H1 (cell line): ENCODE measurements at regions not wholly inside any gene's neighbourhood (a gene's known extent, or its start where the extent isn't known, plus 50 kb on each side); places are given as distances from the start of the nearest gene placed in this dataset.

ENCODE experiments used
- CTCF ChIA-PET: fragments of 300-600 bp; sonication (Branson Sonifier 250); formaldehyde crosslinking; loops from one replicate; lab custom pipeline; 2021; ENCODE audit not compliant: partially characterized antibody; lab: Charles Lee
- POLR2A ChIA-PET: fragments of 300-600 bp; sonication (Branson Sonifier 250); formaldehyde crosslinking; loops from one replicate; lab custom pipeline; 2021; ENCODE audit warnings: inconsistent platforms; ENCODE audit not compliant: partially characterized antibody; lab: Charles Lee
- DNase-seq, 2 experiments: peaks; one replicate each; pipeline versions ENCODE4 v3.0.0 to v3.0.0-alpha.2; 2010 to 2022; ENCODE audit warnings: low spot score in 2 of 2, low read depth in 1 of 2, mixed read lengths in 1 of 2
- FAIRE-seq: peaks from 2 replicates; lab custom pipeline; 2011; peaks lifted over from hg19 to GRCh38; lab: Jason Lieb, UNC
- H2AFZ ChIP-seq: 2 replicates; pipeline ENCODE4 v1.8.1; 2012; ENCODE audit warnings: low read length, inconsistent platforms
- H2AK5ac ChIP-seq: 2 replicates; pipeline ENCODE4 v1.6.1; 2013; ENCODE audit warnings: low read depth, low read length
- H2BK120ac ChIP-seq: replicated peaks from 2 replicates; pipeline ENCODE3; 2013; ENCODE audit warnings: low read depth, low read length, inconsistent platforms
- H2BK12ac ChIP-seq: 2 replicates; pipeline ENCODE4 v1.6.1; 2013; ENCODE audit warnings: low read depth, low read length
- H2BK15ac ChIP-seq: 2 replicates; pipeline ENCODE4 v1.6.1; 2013; ENCODE audit warnings: low read length
- H2BK20ac ChIP-seq: 2 replicates; pipeline ENCODE4 v1.6.1; 2013; ENCODE audit warnings: low read length
- H2BK5ac ChIP-seq: 2 replicates; pipeline ENCODE4 v1.6.1; 2013; ENCODE audit warnings: low read depth, low read length
- H3K14ac ChIP-seq: 2 replicates; pipeline ENCODE4 v1.6.1; 2013; ENCODE audit warnings: inconsistent platforms; ENCODE audit not compliant: insufficient read length
- H3K18ac ChIP-seq: 2 replicates; pipeline ENCODE4 v1.6.1; 2013; ENCODE audit warnings: low read length; ENCODE audit errors: extremely low read depth
- H3K23ac ChIP-seq: 2 replicates; pipeline ENCODE4 v1.6.1; 2013; ENCODE audit warnings: inconsistent platforms; ENCODE audit not compliant: insufficient read length
- H3K23me2 ChIP-seq: 2 replicates; pipeline ENCODE4 v1.6.1; 2013; ENCODE audit warnings: low read depth, low read length
- H3K27ac ChIP-seq: 2 replicates; pipeline ENCODE4 v1.6.1; 2011; ENCODE audit warnings: low read depth, low read length, inconsistent platforms
- H3K27me3 ChIP-seq, 4 experiments: replicated peaks in 1 of 4; 1 replicate in 1 of 4; 2 replicates in 3 of 4; pipeline versions ENCODE4 v1.6.1 to v1.8.1; 2011 to 2013; ENCODE audit warnings: low read length in 3 of 4, mild to moderate bottlenecking in 3 of 4, inconsistent platforms in 2 of 4, mixed read lengths in 2 of 4, moderate library complexity in 1 of 4; ENCODE audit not compliant: control insufficient read depth in 3 of 4, insufficient read depth in 3 of 4; ENCODE audit errors: extremely low read depth in 1 of 4
- H3K36me3 ChIP-seq, 4 experiments: 2 replicates each; pipeline versions ENCODE4 v1.6.1 to v1.8.1; 2011 to 2013; ENCODE audit warnings: mild to moderate bottlenecking in 4 of 4, low read length in 3 of 4, moderate library complexity in 2 of 4, control low read depth in 1 of 4, inconsistent platforms in 1 of 4; ENCODE audit not compliant: insufficient read depth in 4 of 4, control insufficient read depth in 2 of 4
- H3K4ac ChIP-seq: replicated peaks from 2 replicates; pipeline ENCODE3; 2013; ENCODE audit warnings: low read length, low read depth, mixed read lengths, inconsistent platforms; ENCODE audit not compliant: insufficient read length
- H3K4me1 ChIP-seq, 4 experiments: replicated peaks in 1 of 4; 1 replicate in 1 of 4; 2 replicates in 3 of 4; pipeline versions ENCODE4 v1.6.1 to v1.8.1; 2011 to 2013; ENCODE audit warnings: low read length in 3 of 4, inconsistent platforms in 2 of 4, mixed read lengths in 1 of 4; ENCODE audit not compliant: insufficient read depth in 4 of 4, control insufficient read depth in 3 of 4
- H3K4me2 ChIP-seq, 2 experiments: 2 replicates each; pipeline versions ENCODE4 v1.6.1 to v1.8.1; 2011 to 2013; ENCODE audit warnings: low read depth in 2 of 2, low read length in 2 of 2, control low read depth in 1 of 2, inconsistent platforms in 1 of 2, mild to moderate bottlenecking in 1 of 2; ENCODE audit not compliant: insufficient read depth in 1 of 2
- H3K4me3 ChIP-seq, 4 experiments: fragments of 200-600, 300-600 bp in 1 of 4; sonication (generic), shearing (Covaris generic), sonication (Bioruptor Twin) in 1 of 4; 2 replicates each; pipeline versions ENCODE4 v1.5.1 to v1.8.1; 2011 to 2016; ENCODE audit warnings: low read length in 4 of 4, low read depth in 3 of 4, control low read depth in 2 of 4, inconsistent platforms in 2 of 4, mild to moderate bottlenecking in 2 of 4, mixed read lengths in 1 of 4, moderate library complexity in 1 of 4; ENCODE audit not compliant: insufficient read depth in 2 of 4; ENCODE audit errors: extremely low read depth in 1 of 4
- H3K56ac ChIP-seq: replicated peaks from 2 replicates; pipeline ENCODE3; 2013; ENCODE audit warnings: low read depth, mild to moderate bottlenecking, mixed read lengths, low read length, inconsistent platforms; ENCODE audit not compliant: insufficient read length
- H3K79me1 ChIP-seq: 2 replicates; pipeline ENCODE4 v1.6.1; 2013; ENCODE audit warnings: low read depth, low read length, control low read depth
- H3K79me2 ChIP-seq, 2 experiments: 2 replicates each; pipeline versions ENCODE4 v1.6.1 to v1.8.1; 2012 to 2013; ENCODE audit warnings: low read length in 2 of 2, mild to moderate bottlenecking in 2 of 2, inconsistent platforms in 1 of 2; ENCODE audit not compliant: insufficient read depth in 2 of 2, control insufficient read depth in 1 of 2
- H3K9ac ChIP-seq, 4 experiments: replicated peaks in 1 of 4; 1 replicate in 1 of 4; 2 replicates in 3 of 4; pipeline versions ENCODE4 v1.6.1 to v1.8.1; 2011 to 2013; ENCODE audit warnings: low read depth in 3 of 4, low read length in 3 of 4, control low read depth in 2 of 4, mild to moderate bottlenecking in 2 of 4, moderate library complexity in 2 of 4, inconsistent platforms in 1 of 4; ENCODE audit errors: extremely low read depth in 1 of 4
- H3K9me3 ChIP-seq, 2 experiments: 2 replicates each; pipeline versions ENCODE4 v1.6.1 to v1.8.1; 2012 to 2013; ENCODE audit warnings: mild to moderate bottlenecking in 2 of 2, moderate library complexity in 2 of 2, control low read depth in 1 of 2, inconsistent platforms in 1 of 2, low read depth in 1 of 2, low read length in 1 of 2, mixed read lengths in 1 of 2; ENCODE audit not compliant: insufficient read depth in 2 of 2
- H4K20me1 ChIP-seq, 2 experiments: replicated peaks in 1 of 2; 2 replicates each; pipeline versions ENCODE3 to v1.8.1; 2011 to 2013; ENCODE audit warnings: inconsistent platforms in 2 of 2, low read length in 2 of 2, mild to moderate bottlenecking in 1 of 2; ENCODE audit not compliant: insufficient read depth in 2 of 2, control insufficient read depth in 1 of 2
- H4K5ac ChIP-seq: 2 replicates; pipeline ENCODE4 v1.6.1; 2013; ENCODE audit warnings: low read length, low read depth, mixed read lengths, inconsistent platforms; ENCODE audit not compliant: insufficient read length
- H4K8ac ChIP-seq: 2 replicates; pipeline ENCODE4 v1.8.0; 2013; ENCODE audit warnings: mild to moderate bottlenecking, moderate library complexity, low read length, inconsistent platforms; ENCODE audit not compliant: insufficient read depth; ENCODE audit errors: extremely low read depth
- H4K91ac ChIP-seq: replicated peaks from 2 replicates; pipeline ENCODE3; 2013; ENCODE audit warnings: low read length, mixed read lengths, inconsistent platforms; ENCODE audit not compliant: insufficient read length
- ATF2 ChIP-seq: IDR thresholded peaks from 2 replicates; pipeline ENCODE4 v1.6.1; 2012; ENCODE audit warnings: low read length, inconsistent platforms
- CBX5 ChIP-seq: fragments of 300-800, 300-1000 bp; sonication (generic); IDR thresholded peaks from 2 replicates; pipeline ENCODE4 v1.7.1; 2016; ENCODE audit warnings: antibody characterized with exemption, low read length, low read depth
- CTBP2 ChIP-seq: IDR thresholded peaks from 2 replicates; pipeline ENCODE4 v1.7.0; 2011; ENCODE audit warnings: borderline replicate concordance, mild to moderate bottlenecking, moderate library complexity, mixed read lengths, low read length; ENCODE audit not compliant: insufficient read depth, insufficient read length
- FOSL1 ChIP-seq: IDR thresholded peaks from 2 replicates; pipeline ENCODE4 v1.6.1; 2011; ENCODE audit warnings: mild to moderate bottlenecking, low read depth, low read length, moderate library complexity; ENCODE audit not compliant: insufficient read depth
- JUN ChIP-seq: IDR thresholded peaks from 2 replicates; pipeline ENCODE4 v1.6.1; 2011; ENCODE audit warnings: low read depth, mild to moderate bottlenecking, improper control_type of control experiment, low read length
- MAX ChIP-seq: IDR thresholded peaks from 2 replicates; pipeline ENCODE4 v1.6.1; 2012; ENCODE audit warnings: inconsistent platforms
- ZNF274 ChIP-seq: IDR thresholded peaks from 2 replicates; pipeline ENCODE4 v1.7.0; 2012; ENCODE audit warnings: low read length, borderline replicate concordance; ENCODE audit errors: extremely low read depth
- WGBS, 2 experiments: shearing (Covaris generic) in 1 of 2; methylation state at CpG; one replicate each; pipeline versions ENCODE4 v1.1.6 to v1.1.7; 2013 to 2015; ENCODE audit warnings: low lambda C conversion rate in 2 of 2, mixed read lengths in 2 of 2, inconsistent platforms in 1 of 2, low coverage in 1 of 2, missing lambda C conversion rate in 1 of 2; ENCODE audit not compliant: insufficient replicate concordance in 2 of 2, insufficient coverage in 1 of 2, insufficient read length in 1 of 2; ENCODE audit errors: extremely low coverage in 1 of 2, missing lambda C conversion rate in 1 of 2; 5-methylcytosine and 5-hydroxymethylcytosine counted together

- Histone ChIP-seq H3K4me1 (no peaks in the 10 kb centered on the region), H4K5ac (no peak overlapping the region), H2AK5ac (no peak overlapping the region), H3K4me2 (no peak overlapping the region), H3K79me2 (no peaks in the 10 kb centered on the region), H2AFZ (no peak overlapping the region), H3K36me3 (no peaks in the 10 kb centered on the region), H3K4me3 (no peak overlapping the region), H2BK12ac (no peak overlapping the region), H2BK20ac (no peak overlapping the region), H2BK5ac (no peak overlapping the region), H3K27ac (no peak overlapping the region), H3K9ac (no peak overlapping the region), H4K91ac (no peak overlapping the region), H3K14ac (no peak overlapping the region), H3K9me3 (no peaks in the 10 kb centered on the region), H4K20me1 (peaks cover 0 to 1% of the 10 kb centered on the region in 2 experiments), H3K23ac (no peak overlapping the region), H2BK120ac (no peak overlapping the region), H2BK15ac (no peak overlapping the region), H3K18ac (no peak overlapping the region), H4K8ac (no peak overlapping the region), H3K56ac (no peak overlapping the region), H3K79me1 (no peaks in the 10 kb centered on the region), H3K23me2 (no peaks in the 10 kb centered on the region), H3K4ac (no peak overlapping the region), H3K27me3 (no peaks in the 10 kb centered on the region)
- WGBS, 2 experiments, result 95% methylated on average over 8 of the region's 8 CpGs; no CpG with 5 or more reads in 1 of the 2 experiments
- no peak for FAIRE-seq
- ChIA-PET CTCF (no interaction called here), POLR2A (no interaction called here)
- DNase-seq, result no peak
- TF ChIP-seq ATF2, result no peak
- TF ChIP-seq FOSL1, result no peak
- TF ChIP-seq CBX5, result no peak
- no peak for TF ChIP-seq JUN
- no peak for TF ChIP-seq CTBP2
- TF ChIP-seq ZNF274, result no peak
- no peak for TF ChIP-seq MAX
Measured at GRCh38 chr18:74006143-74006542, 141.5 kb downstream of the FBXO15 start.
